HG03103 (cell line): ENCODE measurements at regions not wholly inside any gene's neighbourhood (a gene's known extent, or its start where the extent isn't known, plus 50 kb on each side); places are given as distances from the start of the nearest gene placed in this dataset.
A peak's percentile ranks its signal among the peaks of the same experiment; 100 is the strongest.
"Not testable (repeated sequence)": the region's sequence is repeated elsewhere in the genome, so short reads cannot be mapped to it uniquely, and the experiment has no call there.

Experiments used
- ATAC-seq: cut with Tn5 transposase; IDR thresholded peaks from one replicate; pipeline ENCODE4 v1.9.1; 2021; ENCODE audit warnings: low read depth; ENCODE audit not compliant: unreplicated experiment

DNA sequence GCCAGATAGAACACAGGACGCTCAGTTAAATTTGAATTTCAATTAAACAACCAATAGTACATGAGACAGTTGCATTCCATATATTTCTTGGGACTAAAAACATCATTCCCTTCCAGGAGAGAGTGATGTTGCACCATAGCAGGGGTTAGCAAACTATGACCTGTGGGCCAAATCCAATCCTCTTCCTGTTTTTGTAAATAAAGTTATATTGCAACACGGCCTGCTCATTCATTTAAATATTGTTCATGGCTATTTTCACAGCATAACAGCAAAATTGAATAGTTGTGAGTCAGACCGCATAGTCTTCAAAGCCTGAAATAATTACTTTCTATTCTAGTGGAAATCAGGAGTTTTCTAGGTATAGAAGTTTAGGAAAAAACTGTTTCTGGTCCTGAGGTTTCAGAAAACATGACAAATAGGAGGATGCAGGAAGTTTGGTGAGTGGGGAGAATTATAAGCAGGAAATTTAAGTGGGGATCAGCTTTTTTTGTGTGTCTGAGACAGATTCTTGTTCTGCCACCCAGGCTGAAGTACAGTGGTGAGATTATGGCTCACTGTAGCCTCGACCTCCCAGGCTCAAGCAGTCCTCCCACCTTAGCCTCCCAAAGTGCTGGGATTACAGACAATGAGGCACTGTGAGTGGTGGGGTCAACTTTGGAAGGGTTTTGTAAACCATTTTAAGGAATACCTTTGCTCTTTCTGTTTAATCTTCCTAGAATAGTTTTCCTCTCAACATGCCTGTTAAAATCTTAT is 131.5 kb downstream of the SOCS6 start:
- ATAC-seq, result no peak

DNA sequence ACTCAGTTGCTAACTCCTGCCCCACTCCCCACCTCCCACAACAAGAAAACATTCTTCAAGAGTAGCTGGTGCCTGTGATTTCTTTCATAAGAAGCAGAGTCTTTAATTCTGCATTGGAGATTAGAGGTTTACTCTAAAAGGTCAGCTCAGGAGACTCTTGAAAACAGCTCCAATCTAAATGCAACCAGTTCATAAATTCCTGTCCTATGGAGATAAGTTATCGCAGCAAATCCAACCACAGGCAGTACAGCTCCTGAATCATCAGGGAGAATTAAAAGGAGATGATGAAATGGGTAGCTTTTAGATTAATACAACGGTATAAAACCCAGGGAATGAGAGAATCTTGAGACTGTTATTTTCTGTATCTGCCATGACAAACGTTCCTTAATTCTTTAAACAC is 130.7 kb downstream of the SOCS6 start:
- no peak for ATAC-seq

DNA sequence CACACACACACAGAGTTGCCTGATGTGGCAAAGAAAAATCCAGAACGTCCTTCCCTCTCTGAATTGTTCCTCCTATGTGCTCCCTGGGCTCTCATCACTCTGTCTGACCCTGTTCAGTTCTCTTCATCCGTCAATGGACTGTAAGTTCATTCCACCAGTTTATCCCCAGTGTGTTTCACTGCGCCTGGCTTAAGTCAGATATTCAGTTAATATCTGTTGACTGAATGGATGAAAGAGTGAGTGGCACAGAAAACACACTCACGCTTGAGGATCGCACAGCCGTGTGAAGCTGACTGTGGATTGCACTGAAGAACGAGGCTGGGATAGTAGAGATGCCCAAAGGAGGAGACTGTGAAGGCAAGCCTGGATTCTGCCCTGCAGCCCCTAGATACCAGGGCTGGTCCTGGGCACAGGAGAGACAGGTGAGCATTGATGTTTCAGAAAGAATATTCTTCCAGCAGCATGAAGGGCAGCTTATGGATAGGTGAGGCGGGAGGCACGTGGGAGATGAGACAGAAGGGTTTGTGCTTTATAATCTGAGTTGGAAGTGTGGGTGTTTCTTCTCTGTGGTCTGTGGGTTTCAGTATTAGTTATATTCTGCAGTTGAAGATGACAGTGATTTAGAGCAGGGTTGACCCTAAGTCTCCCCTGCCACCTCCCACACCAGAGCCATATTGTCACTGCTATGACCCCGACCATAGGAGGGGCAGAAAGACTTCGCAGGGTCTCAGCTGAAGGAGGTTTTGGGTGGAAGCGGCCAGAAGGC is 129.9 kb downstream of the SOCS6 start:
- peak; percentile 98 for ATAC-seq

DNA sequence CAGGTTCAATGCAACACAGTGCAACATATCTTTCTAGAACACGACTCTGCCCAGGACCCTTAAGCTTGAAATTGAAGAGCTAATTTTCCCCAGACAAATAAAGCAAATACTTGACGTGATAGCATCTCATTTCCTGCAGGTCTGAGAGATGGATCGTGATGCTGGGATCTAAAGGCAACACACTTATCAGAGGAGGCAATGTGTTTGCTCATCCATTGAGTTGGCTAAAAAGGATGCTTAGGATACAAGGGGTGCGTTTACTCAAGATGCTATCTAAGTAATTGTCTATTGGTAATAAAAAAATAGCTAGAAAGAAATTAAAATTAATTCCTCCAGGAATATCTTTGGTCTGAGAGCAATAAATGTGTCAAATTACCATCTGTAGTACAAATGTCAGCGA is 129.0 kb downstream of the SOCS6 start:
- no peak for ATAC-seq

DNA sequence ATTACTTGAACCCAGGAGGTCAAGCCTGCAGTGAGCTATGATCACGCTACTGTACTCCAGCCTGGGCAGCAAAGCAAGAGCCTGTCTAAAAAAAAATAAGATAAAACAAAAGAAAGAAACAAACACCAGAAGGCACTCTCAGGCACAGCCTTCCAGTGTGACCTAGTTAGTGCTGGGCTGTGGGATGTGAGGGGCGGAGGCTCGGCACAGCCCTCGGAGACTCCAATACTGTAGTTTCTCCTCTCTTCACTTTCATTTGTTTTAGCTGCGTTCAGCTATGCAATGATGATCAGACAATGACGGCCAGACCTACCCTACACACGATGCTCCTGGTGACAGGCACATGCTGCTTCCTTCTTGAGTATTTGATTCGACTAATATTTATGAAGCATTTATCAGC is 127.7 kb downstream of the SOCS6 start:
- no peak for ATAC-seq

DNA sequence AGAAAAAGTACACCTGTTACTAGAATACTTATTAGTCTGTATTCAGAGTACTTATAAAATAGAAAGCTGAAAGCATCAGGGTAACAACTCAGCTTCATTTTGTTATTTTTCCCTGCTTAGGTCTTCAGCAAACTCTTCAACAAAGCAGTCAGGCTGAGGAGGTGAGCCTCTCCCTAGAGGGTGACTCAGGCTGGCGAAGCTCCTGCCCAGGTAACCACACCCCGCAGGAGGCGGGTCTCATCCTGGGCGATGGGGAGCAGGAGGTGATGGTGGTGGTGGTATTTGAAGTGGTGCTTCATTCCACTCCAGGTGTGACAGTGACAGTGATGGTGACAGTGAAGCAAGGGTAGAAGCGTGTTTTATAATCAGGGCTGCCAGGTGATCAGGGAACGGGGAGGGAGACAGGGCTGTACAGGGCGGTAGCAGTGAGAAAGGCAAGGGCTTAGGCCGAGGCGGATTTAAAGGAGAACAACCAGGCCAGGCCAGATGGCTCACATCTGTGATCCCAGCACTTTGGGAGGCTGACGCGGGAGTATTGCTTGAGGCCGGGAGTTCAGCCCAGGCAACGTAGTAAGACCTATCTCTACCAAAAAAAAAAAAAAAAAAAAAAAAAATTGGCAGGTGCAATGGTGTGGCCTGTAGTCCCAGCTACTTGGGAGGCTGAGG is 127.1 kb downstream of the SOCS6 start:
- ATAC-seq, result no peak

DNA sequence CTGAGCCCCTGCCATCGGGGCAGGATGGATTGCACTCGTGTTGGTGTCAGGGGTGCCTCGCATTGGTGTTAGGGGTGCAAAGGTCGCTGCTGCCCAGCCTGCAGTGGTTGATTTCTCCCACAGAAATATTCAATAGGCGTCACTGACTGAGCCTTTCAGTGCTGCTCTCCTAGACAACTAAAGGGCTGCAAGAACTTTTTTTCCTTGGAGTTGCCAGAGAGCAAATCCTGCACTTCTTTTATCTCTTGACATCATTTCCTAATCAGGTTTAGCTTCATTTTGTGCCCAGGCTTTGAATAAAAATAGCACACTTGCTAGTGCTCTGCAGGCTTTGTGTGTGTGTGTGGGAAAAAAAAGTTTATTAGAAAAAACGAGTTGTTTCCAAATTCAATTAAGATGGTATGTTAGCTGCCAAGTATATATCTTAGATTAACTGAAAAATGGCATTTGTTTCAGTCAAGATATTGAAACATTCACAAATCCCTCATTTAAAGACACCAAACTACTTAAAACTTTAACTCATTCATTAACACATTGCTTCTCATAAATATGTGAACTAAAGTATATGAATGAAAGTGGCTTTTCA is 125.6 kb downstream of the SOCS6 start:
- no peak for ATAC-seq

DNA sequence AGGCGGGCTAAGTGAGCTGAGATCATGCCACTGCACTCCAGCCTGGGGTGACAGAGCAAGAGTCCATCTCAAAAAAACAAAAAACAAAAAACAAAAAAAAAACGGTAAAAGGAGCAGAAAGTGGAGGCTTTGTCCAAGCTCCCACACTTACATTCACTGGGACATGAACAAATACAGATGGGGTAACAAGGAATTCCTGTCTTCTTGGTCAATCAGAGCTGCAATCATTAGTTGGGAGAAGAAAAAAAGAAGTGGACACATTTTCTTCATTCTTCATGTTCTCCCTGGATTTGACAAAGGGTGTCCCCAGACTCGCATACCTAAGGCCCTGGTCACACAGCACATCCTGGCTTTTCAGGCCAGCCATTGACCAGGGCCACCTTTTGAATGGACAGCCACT is 124.6 kb downstream of the SOCS6 start:
- ATAC-seq, result no peak

DNA sequence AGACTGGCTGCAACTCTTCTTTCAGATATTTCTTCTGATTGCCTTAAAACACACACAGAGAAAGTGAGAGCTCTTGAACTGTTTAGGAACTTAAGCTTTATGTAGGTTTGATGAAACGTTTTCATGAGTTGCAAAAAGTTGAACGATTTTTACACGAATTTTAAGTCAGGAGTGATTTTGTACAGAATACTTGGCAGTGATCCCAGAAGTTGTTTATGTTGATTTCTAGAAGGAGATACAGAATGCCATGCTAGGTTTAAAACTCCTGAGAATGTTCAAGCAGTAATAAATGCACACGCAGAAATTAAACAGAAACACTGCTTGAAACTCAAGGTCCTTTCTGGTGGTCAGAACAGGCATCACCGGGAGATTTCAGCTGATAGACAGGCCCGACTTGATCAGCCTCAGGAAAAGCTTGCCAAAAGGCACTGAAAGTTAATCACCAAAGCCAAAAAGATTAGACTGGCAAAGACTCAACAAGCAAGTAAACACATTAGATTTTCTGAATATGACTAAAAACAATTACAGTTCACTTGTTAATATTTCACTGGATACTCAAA is 123.1 kb downstream of the SOCS6 start:
- ATAC-seq, result no peak

DNA sequence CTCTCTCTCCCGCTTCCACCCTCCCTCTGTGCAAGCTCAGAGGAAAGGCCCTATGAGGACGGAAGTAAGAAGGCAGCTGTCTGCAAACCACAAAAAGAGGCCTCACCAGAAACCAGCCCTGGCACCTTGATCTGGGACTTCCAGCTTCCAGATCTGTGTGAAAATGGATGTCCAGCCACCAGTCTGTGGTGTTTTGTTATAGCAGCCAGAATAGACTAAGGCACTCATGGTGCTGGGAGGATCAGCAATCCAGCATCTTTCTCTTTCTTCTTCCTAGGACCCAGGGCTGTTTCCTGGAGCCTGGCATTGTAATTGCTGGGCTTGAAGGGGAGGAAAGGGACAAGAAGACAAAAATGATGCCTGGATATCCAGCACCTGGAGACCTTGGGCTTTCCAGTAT is 122.5 kb downstream of the SOCS6 start:
- ATAC-seq, result no peak

DNA sequence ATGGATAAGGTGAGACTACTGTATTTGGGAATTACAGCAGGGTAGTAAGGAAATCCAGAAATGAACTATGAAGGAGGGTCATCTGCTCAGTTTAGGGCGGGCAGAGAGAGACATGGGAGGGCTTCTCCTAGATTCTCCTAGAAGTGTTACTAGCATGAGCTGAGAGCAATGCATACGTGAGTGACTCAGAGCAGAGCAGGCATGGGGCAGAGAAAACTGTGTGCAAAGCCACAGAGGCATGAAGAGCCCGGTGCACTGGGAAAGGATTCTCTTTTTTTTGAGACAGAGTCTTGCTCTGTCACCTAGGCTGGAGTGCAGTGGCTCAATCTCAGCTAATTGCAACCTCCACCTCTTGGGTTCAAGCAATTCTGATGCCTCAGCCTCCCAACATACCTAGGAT is 116.2 kb downstream of the SOCS6 start:
- ATAC-seq, result no peak

DNA sequence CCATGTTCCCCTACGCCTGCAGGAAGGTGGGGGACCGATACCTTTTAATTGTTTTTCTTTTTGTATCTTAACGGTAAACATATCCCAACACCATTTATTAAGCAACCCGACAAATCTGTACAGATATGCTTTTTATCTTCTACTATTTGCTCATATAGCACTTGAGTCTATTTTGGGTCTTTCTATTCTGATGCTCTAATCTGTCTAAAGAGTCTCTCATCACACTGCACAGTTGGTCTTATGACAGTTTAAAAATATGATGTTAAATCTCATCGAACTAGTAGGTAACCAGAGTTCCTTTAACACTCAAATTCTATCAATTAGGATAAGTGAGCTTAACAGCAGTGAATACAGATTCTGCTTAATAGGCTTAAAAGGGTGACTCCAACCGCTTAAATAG is 111.6 kb downstream of the SOCS6 start:
- no peak for ATAC-seq

DNA sequence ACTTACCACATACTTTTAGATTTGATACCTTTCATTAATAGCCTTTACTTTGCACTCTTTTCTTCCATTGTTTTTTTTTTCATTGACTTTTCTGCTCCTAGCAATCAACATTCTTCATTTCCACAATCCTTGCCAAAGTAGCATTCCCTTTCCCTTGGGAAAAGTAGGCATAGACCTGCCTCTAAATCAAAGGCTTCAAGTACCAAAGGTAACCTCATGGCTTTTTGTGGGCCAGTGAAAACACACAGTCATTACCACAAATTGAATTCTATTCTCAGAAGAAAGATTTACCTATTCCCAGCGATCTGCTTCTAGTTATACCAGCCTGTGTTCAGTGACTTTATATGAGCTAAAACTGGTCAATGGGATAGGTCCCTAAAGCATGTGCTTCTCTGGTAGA is 109.2 kb downstream of the SOCS6 start:
- ATAC-seq, result no peak

DNA sequence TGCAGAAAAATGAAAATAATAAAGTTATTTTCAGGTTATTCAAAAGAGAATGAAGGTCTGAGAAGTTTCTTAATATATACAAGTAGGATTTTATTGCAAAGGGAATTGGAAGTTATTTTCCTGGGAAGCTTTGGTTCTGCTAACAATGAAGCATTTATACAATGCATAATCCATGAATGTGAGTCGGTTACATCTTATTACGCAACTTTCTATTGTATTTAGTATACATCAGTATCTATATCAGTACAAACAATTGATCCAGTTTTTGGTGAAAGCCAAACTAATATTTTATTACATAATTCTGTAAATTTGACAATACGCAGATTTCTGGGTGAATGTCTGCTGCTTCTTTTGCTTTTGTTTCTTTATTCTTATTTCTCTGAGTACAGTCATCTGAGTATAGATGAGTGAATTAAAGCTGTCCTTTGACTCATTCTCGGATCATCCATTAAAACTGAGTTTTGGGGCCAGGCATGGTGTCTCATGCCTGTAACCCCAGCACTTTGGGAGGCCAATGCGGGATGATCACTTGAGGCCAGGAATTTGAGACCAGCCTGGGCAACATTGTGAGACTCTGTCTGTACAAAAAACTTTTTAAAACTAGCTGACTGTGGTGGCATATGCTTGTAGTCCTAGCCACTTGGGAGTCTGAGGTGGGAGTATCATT is 108.5 kb downstream of the SOCS6 start:
- no peak for ATAC-seq

DNA sequence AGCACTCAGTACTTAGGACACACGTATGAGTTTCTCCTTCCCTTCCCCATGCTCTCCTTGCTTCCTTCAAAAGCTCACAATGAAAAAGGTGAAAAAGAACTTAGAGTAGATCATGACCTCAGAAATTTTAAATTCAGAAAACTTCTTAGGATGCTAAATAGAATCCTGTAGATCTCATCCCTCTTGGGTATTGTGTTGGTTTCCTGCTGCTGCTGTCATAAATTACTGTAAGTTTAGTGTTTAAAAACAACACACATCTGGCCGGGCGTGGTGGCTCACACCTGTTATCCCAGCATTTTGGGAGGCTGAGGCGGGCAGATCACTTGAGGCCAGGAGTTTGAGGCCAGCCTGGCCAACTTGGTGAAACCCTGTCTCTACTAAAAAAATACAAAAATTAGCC is 106.9 kb downstream of the SOCS6 start:
- ATAC-seq, result not testable (repeated sequence)

DNA sequence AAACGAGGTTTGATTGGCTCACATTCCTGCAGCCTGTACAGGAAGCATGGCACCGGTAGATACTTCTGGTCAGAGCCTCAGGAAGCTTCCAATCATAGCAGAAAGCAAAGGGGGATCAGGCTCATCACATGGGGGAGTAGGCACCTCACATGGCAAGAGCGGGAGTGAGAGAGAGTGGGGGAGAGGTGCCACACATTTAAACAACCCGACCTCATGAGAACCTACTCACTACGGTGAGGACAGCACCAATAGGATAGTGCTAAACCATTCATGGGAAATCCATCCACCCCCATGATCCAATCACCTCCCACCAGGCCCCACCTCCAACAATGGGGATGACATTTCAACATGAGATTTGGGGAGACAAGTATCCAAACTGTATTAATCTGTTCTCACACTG is 105.8 kb downstream of the SOCS6 start:
- ATAC-seq, result no peak

DNA sequence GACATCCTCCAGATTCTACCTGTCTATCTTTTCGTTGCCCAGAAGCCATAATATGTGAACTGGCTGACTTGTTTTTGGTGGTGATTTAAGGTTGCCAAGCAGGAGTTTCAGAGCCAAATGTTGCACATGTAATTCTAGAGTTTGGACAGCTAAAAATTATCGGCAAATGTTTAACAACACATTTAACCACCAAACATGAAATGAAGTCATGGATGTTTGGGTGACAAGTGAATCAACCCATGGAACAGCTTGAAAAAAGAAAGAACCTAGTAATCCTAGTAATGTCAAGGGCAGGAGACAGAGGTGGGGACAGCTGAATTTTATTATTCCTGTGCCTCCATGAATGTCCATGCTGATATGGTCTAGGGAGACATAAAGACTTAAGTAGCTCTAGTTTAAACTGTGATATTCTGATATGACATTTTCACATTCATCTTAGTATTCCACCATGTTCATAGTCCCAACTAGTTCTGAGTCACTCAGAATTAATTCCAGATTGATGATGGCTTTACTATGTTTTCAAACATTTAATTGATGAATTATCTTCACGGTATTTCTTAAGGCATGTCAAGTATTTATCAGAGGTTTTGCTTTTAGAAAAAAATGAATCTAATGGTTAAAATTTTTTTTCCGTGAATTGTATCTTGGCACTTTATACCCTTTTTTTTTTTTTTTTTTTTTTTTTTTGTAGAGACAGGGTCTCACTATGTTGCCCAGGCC is 101.7 kb downstream of the SOCS6 start:
- no peak for ATAC-seq

DNA sequence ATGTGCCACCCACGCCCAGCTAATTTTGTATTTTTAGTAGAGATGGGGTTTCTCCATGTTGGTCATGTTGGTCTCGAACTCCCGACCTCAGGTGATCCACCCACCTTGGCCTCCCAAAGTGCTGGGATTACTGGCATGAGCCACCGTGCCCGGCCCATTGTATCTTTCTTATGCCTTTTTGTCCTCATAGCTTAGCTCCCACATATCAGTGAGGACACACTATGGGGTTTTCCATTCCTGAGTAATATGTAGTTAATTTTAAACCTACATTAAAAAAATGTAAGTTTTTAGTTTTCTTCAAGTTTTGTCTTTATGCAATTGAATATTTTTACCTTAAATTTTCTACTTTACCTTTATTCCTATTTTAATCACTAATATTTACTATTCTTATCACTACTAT is 100.2 kb downstream of the SOCS6 start:
- ATAC-seq, result not testable (repeated sequence)

DNA sequence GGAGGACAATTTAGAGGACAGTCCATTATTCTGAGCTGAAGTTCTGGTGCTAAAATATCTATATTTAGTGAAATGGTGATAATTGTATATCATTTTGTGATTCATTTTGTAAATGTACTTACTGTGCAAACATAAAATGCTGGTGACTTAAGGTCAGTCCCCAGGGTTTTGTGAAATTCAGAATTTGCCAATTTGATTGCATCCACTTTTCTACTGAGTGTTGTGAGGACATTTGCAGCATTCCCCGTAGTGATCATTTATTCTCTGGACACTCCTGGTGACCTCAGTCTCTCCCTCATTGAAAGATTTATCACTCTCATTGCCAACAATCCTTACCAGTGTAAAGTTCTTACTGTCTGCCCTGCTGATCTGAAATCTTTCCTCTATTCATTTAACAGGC is 98.2 kb downstream of the SOCS6 start:
- ATAC-seq, result no peak

DNA sequence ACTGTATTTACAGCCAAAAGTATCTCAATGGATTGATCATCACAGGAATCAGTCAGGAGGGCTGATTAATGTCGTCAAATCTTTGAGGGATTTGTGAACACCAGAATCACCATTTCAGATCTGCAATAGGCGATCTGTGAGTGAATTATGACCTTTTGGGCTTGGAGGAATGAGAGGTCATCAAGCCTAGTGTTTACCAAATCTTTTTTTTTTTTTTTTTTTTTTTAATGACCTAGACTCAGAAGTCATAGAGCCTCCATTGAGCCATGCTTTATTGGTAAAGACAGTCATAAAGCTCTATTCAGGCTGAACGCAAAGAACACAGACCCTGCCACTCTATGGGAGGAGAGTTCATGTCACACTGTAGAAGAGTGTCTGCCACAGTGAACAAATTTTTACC is 97.7 kb downstream of the SOCS6 start:
- no peak for ATAC-seq
